Neural crest cell (in vitro differentiated cells): ENCODE measurements at regions not wholly inside any gene's neighbourhood (a gene's known extent, or its start where the extent isn't known, plus 50 kb on each side); places are given as distances from the start of the nearest gene placed in this dataset.
A peak's percentile ranks its signal among the peaks of the same experiment; 100 is the strongest.
"Not testable (repeated sequence)": the region's sequence is repeated elsewhere in the genome, so short reads cannot be mapped to it uniquely, and the experiment has no call there.

Experiments used
- DNase-seq: peaks from one replicate; pipeline ENCODE4 v3.0.0; 2021; ENCODE audit warnings: low read depth, mixed read lengths, low spot score
- H3K27ac Mint-ChIP-seq: one replicate; pipeline ENCODE4 v1.8.0; 2021; ENCODE audit warnings: mild to moderate bottlenecking, mixed read lengths; ENCODE audit not compliant: unreplicated experiment
- H3K27me3 Mint-ChIP-seq: 2 replicates; pipeline ENCODE4 v1.8.0; 2021; ENCODE audit warnings: low read depth, mild to moderate bottlenecking, mixed read lengths
- H3K36me3 Mint-ChIP-seq: 2 replicates; pipeline ENCODE4 v1.8.0; 2021; ENCODE audit warnings: low read depth, mild to moderate bottlenecking, mixed read lengths
- H3K4me1 Mint-ChIP-seq: 2 replicates; pipeline ENCODE4 v1.8.0; 2021; ENCODE audit warnings: mixed read lengths
- H3K4me3 Mint-ChIP-seq: one replicate; pipeline ENCODE4 v1.8.0; 2021; ENCODE audit warnings: mild to moderate bottlenecking, mixed read lengths
- H3K9me3 Mint-ChIP-seq: 2 replicates; pipeline ENCODE4 v1.8.0; 2021; ENCODE audit warnings: mixed read lengths
- CTCF ChIP-seq: fragments of 200-600 bp; sonication (generic); conservative IDR thresholded peaks from 2 replicates; pipeline ENCODE4 v1.5.0; 2021; ENCODE audit warnings: antibody characterized with exemption, mild to moderate bottlenecking

GRCh38 chr18:38790786-38791185 is 1225.2 kb upstream of the CELF4 start:
- H3K4me3 Mint-ChIP-seq = no peak overlapping the region
- H3K27me3 Mint-ChIP-seq = no peaks in the 10 kb centered on the region
- DNase-seq = no peak
- TF ChIP-seq CTCF = no peak
- no peaks in the 10 kb centered on the region for H3K36me3 Mint-ChIP-seq
- no peaks in the 10 kb centered on the region for H3K4me1 Mint-ChIP-seq
- H3K27ac Mint-ChIP-seq = no peak overlapping the region
- H3K9me3 Mint-ChIP-seq = no peaks in the 10 kb centered on the region

- Mint-ChIP-seq H3K27ac (no peak overlapping the region), H3K36me3 (no peaks in the 10 kb centered on the region), H3K9me3 (no peaks in the 10 kb centered on the region), H3K4me1 (no peaks in the 10 kb centered on the region), H3K27me3 (no peaks in the 10 kb centered on the region), H3K4me3 (no peak overlapping the region)
- DNase-seq = no peak
- TF ChIP-seq CTCF = peak; percentile 36
Observed at GRCh38 chr18:38790303-38790702, 1224.7 kb upstream of the CELF4 start.

GRCh38 chr18:38789141-38789540 is 1223.5 kb upstream of the CELF4 start:
- Mint-ChIP-seq H3K4me3 (no peak overlapping the region), H3K27ac (no peak overlapping the region), H3K9me3 (no peaks in the 10 kb centered on the region), H3K4me1 (no peaks in the 10 kb centered on the region), H3K27me3 (no peaks in the 10 kb centered on the region), H3K36me3 (no peaks in the 10 kb centered on the region)
- DNase-seq = no peak
- TF ChIP-seq CTCF = no peak

- no peaks in the 10 kb centered on the region for H3K9me3 Mint-ChIP-seq
Observed at GRCh38 chr18:38786906-38787305, 1221.3 kb upstream of the CELF4 start.

GRCh38 chr18:38771620-38772019 is 1206.0 kb upstream of the CELF4 start:
- not testable (repeated sequence) for H3K4me1 Mint-ChIP-seq, H3K36me3 Mint-ChIP-seq, H3K27ac Mint-ChIP-seq, H3K4me3 Mint-ChIP-seq, H3K27me3 Mint-ChIP-seq, DNase-seq, H3K9me3 Mint-ChIP-seq

More at GRCh38 chr18:38786906-38787305, 1221.3 kb upstream of the CELF4 start:
- H3K27me3 Mint-ChIP-seq = no peaks in the 10 kb centered on the region
- no peak overlapping the region for H3K27ac Mint-ChIP-seq
- no peak for TF ChIP-seq CTCF
- no peak overlapping the region for H3K4me3 Mint-ChIP-seq
- H3K36me3 Mint-ChIP-seq = no peaks in the 10 kb centered on the region
- H3K4me1 Mint-ChIP-seq = no peaks in the 10 kb centered on the region
- no peak for DNase-seq

GRCh38 chr18:38768504-38768903 is 1202.9 kb upstream of the CELF4 start:
- peaks cover 15% of the 10 kb centered on the region for H3K9me3 Mint-ChIP-seq
- H3K4me1 Mint-ChIP-seq = no peaks in the 10 kb centered on the region

More at GRCh38 chr18:38768504-38768903, 1202.9 kb upstream of the CELF4 start:
- DNase-seq = no peak
- no peak for TF ChIP-seq CTCF
- no peaks in the 10 kb centered on the region for H3K36me3 Mint-ChIP-seq
- no peak overlapping the region for H3K4me3 Mint-ChIP-seq
- H3K27me3 Mint-ChIP-seq = no peaks in the 10 kb centered on the region
- H3K27ac Mint-ChIP-seq = no peak overlapping the region
